NCI-H2081 treated with DMSO at 0.1 percent for 48 hours (cell line): ENCODE measurements at regions not wholly inside any gene's neighbourhood (a gene's known extent, or its start where the extent isn't known, plus 50 kb on each side); places are given as distances from the start of the nearest gene placed in this dataset.
A peak's percentile ranks its signal among the peaks of the same experiment; 100 is the strongest.
"Not testable (repeated sequence)": the region's sequence is repeated elsewhere in the genome, so short reads cannot be mapped to it uniquely, and the experiment has no call there.

Experiments used
- DNase-seq: peaks from one replicate; lab custom pipeline; 2025; lab: John Stamatoyannopoulos, UW

- no peak for DNase-seq
Observed at GRCh38 chr11:112310848-112311247, 50.2 kb upstream of the PLET1 start.

- DNase-seq: no peak
Observed at GRCh38 chr11:112315057-112315720, 54.5 kb upstream of the PLET1 start.

- DNase-seq: no peak
Observed at GRCh38 chr11:112315861-112316739, 55.4 kb upstream of the PLET1 start.

GRCh38 chr11:112316971-112317370 is 56.3 kb upstream of the PLET1 start:
- no peak for DNase-seq

GRCh38 chr11:112318184-112318591 is 57.5 kb upstream of the PLET1 start:
- DNase-seq: no peak

- DNase-seq: no peak
Observed at GRCh38 chr11:112318661-112319060, 58.0 kb upstream of the PLET1 start.

GRCh38 chr11:112320668-112321067 is 60.0 kb upstream of the PLET1 start:
- no peak for DNase-seq

GRCh38 chr11:112321501-112322172 is 61.0 kb upstream of the PLET1 start:
- DNase-seq: peak; percentile 95

GRCh38 chr11:112322173-112322790 is 61.6 kb upstream of the PLET1 start:
- no peak for DNase-seq

- no peak for DNase-seq
Observed at GRCh38 chr11:112334381-112334780, 73.7 kb upstream of the PLET1 start.

GRCh38 chr11:112336356-112336886 is 75.8 kb upstream of the PLET1 start:
- DNase-seq: no peak

- DNase-seq: no peak
Observed at GRCh38 chr11:112339566-112339965, 78.9 kb upstream of the PLET1 start.

GRCh38 chr11:112343368-112344039 is 82.8 kb upstream of the PLET1 start:
- peak; percentile 10 for DNase-seq

GRCh38 chr11:112344040-112344413 is 83.4 kb upstream of the PLET1 start:
- no peak for DNase-seq

- DNase-seq: no peak
Observed at GRCh38 chr11:112345166-112345565, 84.5 kb upstream of the PLET1 start.

GRCh38 chr11:112345706-112346105 is 85.0 kb upstream of the PLET1 start:
- no peak for DNase-seq

- no peak for DNase-seq
Observed at GRCh38 chr11:112346586-112346985, 85.9 kb upstream of the PLET1 start.

GRCh38 chr11:112348480-112349029 is 87.9 kb upstream of the PLET1 start:
- DNase-seq: no peak

- not testable (repeated sequence) for DNase-seq
Observed at GRCh38 chr11:112351423-112351822, 90.8 kb upstream of the PLET1 start.

- DNase-seq: no peak
Observed at GRCh38 chr11:112352907-112353306, 92.2 kb upstream of the PLET1 start.

- no peak for DNase-seq
Observed at GRCh38 chr11:112354364-112354763, 93.7 kb upstream of the PLET1 start.
